AG10803 (cell line): ENCODE measurements at regions not wholly inside any gene's neighbourhood (a gene's known extent, or its start where the extent isn't known, plus 50 kb on each side); places are given as distances from the start of the nearest gene placed in this dataset.

Source experiments
- DNase-seq: peaks from one replicate; pipeline ENCODE4 v3.0.0; 2010; ENCODE audit warnings: low read depth
- H3K4me3 ChIP-seq: 2 replicates; pipeline ENCODE4 v1.5.1; 2011; ENCODE audit warnings: mild to moderate bottlenecking, low read length, control low read depth
- CTCF ChIP-seq: conservative IDR thresholded peaks from 2 replicates; pipeline ENCODE4 v1.5.1; 2011; ENCODE audit warnings: mild to moderate bottlenecking, low read length, control low read depth, inconsistent platforms

- TF ChIP-seq CTCF = no peak
- DNase-seq = no peak
- H3K4me3 ChIP-seq = no peak overlapping the region
Observed at GRCh38 chr6:168184701-168185100, 105.7 kb upstream of the FRMD1 start.

- TF ChIP-seq CTCF = no peak
- DNase-seq = no peak
- no peak overlapping the region for H3K4me3 ChIP-seq
Observed at GRCh38 chr6:168183613-168183970, 104.6 kb upstream of the FRMD1 start.

- no peak for TF ChIP-seq CTCF
- no peak for DNase-seq
- no peak overlapping the region for H3K4me3 ChIP-seq
Observed at GRCh38 chr6:168182908-168183612, 104.0 kb upstream of the FRMD1 start.

GRCh38 chr6:168182366-168182765 lies 103.4 kb upstream of the FRMD1 start:
- H3K4me3 ChIP-seq = no peak overlapping the region
- no peak for DNase-seq

GRCh38 chr6:168181876-168182275 lies 102.9 kb upstream of the FRMD1 start:
- no peak overlapping the region for H3K4me3 ChIP-seq
- no peak for DNase-seq
- TF ChIP-seq CTCF = no peak

More at GRCh38 chr6:168182366-168182765, 103.4 kb upstream of the FRMD1 start:
- no peak for TF ChIP-seq CTCF

GRCh38 chr6:168181316-168181715 lies 102.3 kb upstream of the FRMD1 start:
- DNase-seq = no peak
- TF ChIP-seq CTCF = no peak
- H3K4me3 ChIP-seq = no peak overlapping the region

- H3K4me3 ChIP-seq = no peak overlapping the region
- TF ChIP-seq CTCF = no peak
- no peak for DNase-seq
Observed at GRCh38 chr6:168180548-168181011, 101.6 kb upstream of the FRMD1 start.
